ENCODE measurements at regions not wholly inside any gene's neighbourhood (a gene's known extent, or its start where the extent isn't known, plus 50 kb on each side); places are given as distances from the start of the nearest gene placed in this dataset.
"Not testable (repeated sequence)": the region's sequence is repeated elsewhere in the genome, so short reads cannot be mapped to it uniquely, and the experiment has no call there.

- CTCF ChIA-PET: interaction anchor here (0.6 kb wide), 1 partner anchor 196 kb away, joined by 3 read pairs; no protein-coding TSS in a partner anchor
Observed at GRCh38 chrX:66717926-66718325, 79.0 kb upstream of the EDA2R start.

DNA sequence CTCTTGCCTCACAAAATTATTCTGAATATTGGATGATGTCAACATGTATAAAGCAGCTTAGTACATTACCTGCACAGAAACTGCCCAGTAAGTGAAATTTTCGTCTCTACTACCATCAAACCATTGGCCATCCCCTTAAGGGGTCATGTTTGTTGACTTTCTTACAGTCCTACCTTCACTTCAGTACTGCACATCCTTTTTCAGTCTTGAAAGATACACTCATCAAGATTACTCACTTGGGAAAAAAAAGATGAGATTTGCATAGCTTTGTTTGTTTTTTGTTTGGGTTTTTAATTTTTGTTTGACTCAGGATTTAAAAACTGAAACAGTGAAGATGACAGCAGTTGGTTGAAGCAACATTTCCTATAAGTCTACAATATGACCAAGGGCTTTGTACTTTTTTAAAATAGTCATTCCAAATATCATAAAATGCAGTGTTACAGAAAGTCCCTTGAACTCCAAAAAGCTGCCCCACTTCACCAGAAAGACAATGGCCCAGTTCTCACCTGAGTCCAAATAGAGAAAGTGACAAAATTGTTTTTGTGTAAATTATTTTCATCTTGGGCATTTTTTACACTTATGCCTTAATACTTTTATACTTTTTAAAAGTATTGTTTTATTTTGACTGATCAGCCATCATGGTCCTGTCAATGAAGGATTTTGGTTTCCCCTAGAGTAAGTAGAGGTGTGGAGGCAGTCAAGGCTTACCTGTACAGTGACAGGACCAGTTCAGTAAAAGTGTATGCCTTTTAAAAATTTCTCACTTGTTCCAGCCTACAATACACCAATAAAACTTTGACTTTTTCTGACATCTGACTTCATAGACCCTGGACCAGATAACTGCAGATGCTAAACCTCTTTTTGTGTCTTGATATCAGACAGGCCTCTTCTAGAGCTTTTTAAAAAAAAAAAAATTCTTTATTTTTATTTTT, 59.7 kb upstream of the EDA2R start:
- ChIA-PET POLR2A (ENCODE audit: low non-redundant PET) (no interaction called here), CTCF (no interaction called here)
- TF ChIP-seq CTCF (conservative IDR thresholded peaks at IDR 0.05; ENCODE audit: low read depth): no peak

More at GRCh38 chrX:66717926-66718325, 79.0 kb upstream of the EDA2R start:
- H3K27ac ChIP-seq: no peak overlapping the region
- TF ChIP-seq CTCF (conservative IDR thresholded peaks at IDR 0.05; ENCODE audit: low read depth): no peak
- DNase-seq (ENCODE audit: low spot score): no peak
- POLR2A ChIA-PET (ENCODE audit: low non-redundant PET): no interaction called here

DNA sequence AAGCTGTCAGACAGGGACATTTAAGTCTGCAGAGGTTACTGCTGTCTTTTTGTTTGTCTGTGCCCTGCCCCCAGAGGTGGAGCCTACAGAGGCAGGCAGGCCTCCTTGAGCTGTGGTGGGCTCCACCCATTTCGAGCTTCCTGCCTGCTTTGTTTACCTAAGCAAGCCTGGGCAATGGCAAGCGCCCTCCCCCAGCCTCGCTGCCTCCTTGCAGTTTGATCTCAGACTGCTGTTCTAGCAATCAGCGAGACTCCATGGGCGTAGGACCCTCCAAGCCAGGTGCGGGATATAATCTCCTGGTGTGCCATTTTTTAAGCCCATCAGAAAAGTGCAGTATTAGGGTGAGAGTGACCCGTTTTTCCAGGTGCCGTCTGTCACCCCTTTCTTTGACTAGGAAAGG, 53.6 kb upstream of the EDA2R start:
- H3K27ac ChIP-seq; DNase-seq (ENCODE audit: low spot score); POLR2A ChIA-PET (ENCODE audit: low non-redundant PET); CTCF ChIA-PET: not testable (repeated sequence)

More for the DNA sequence above, 59.7 kb upstream of the EDA2R start:
- no peak overlapping the region for H3K27ac ChIP-seq
- no peak for DNase-seq (ENCODE audit: low spot score)
